ENCODE measurements at regions not wholly inside any gene's neighbourhood (a gene's known extent, or its start where the extent isn't known, plus 50 kb on each side); places are given as distances from the start of the nearest gene placed in this dataset.

GRCh38 chr2:104358122-104358521, 495.8 kb upstream of the POU3F3 start:
- DNase-seq (ENCODE audit: low spot score) = no peak

GRCh38 chr2:104361414-104361813, 492.5 kb upstream of the POU3F3 start:
- no peaks in the 10 kb centered on the region for H3K27me3 ChIP-seq (replicated peaks; ENCODE audit: insufficient read depth)
- no peak for TF ChIP-seq CTCF (IDR thresholded peaks at IDR 0.05)

More at GRCh38 chr2:104358122-104358521, 495.8 kb upstream of the POU3F3 start:
- no peaks in the 10 kb centered on the region for H3K9me3 ChIP-seq
- H3K27ac ChIP-seq = no peak overlapping the region
- H3K4me1 ChIP-seq (ENCODE audit: control insufficient read depth in 1 of 2, low read depth in 2 of 2) = no peaks in the 10 kb centered on the region
- H3K4me3 ChIP-seq = no peak overlapping the region
- no peaks in the 10 kb centered on the region for H3K36me3 ChIP-seq
- H3K27me3 ChIP-seq (replicated peaks; ENCODE audit: insufficient read depth) = no peaks in the 10 kb centered on the region
- ATAC-seq (ENCODE audit: insufficient number of reproducible peaks, low FRiP score, low read depth) = no peak
- no peak for TF ChIP-seq CTCF (IDR thresholded peaks at IDR 0.05)

GRCh38 chr2:104368089-104368488, 485.8 kb upstream of the POU3F3 start:
- Histone ChIP-seq H3K36me3 (no peaks in the 10 kb centered on the region), H3K4me3 (no peak overlapping the region), H3K9me3 (no peaks in the 10 kb centered on the region), H3K27ac (no peak overlapping the region), H3K27me3 (replicated peaks; ENCODE audit: insufficient read depth) (no peaks in the 10 kb centered on the region), H3K4me1 (ENCODE audit: control insufficient read depth in 1 of 2, low read depth in 2 of 2) (no peaks in the 10 kb centered on the region)
- ATAC-seq (ENCODE audit: insufficient number of reproducible peaks, low FRiP score, low read depth) (no peak), DNase-seq (ENCODE audit: low spot score) (no peak)
- no peak for TF ChIP-seq CTCF (IDR thresholded peaks at IDR 0.05)

More at GRCh38 chr2:104361414-104361813, 492.5 kb upstream of the POU3F3 start:
- no peak for DNase-seq (ENCODE audit: low spot score)
- ATAC-seq (ENCODE audit: insufficient number of reproducible peaks, low FRiP score, low read depth) = no peak
- H3K4me3 ChIP-seq = no peak overlapping the region
- no peaks in the 10 kb centered on the region for H3K4me1 ChIP-seq (ENCODE audit: control insufficient read depth in 1 of 2, low read depth in 2 of 2)
- H3K27ac ChIP-seq = no peak overlapping the region
- no peaks in the 10 kb centered on the region for H3K9me3 ChIP-seq
- no peaks in the 10 kb centered on the region for H3K36me3 ChIP-seq

GRCh38 chr2:104371087-104371781, 482.7 kb upstream of the POU3F3 start:
- Histone ChIP-seq H3K27me3 (replicated peaks; ENCODE audit: insufficient read depth) (no peaks in the 10 kb centered on the region), H3K27ac (no peak overlapping the region), H3K4me1 (ENCODE audit: control insufficient read depth in 1 of 2, low read depth in 2 of 2) (no peaks in the 10 kb centered on the region), H3K4me3 (no peak overlapping the region), H3K9me3 (no peaks in the 10 kb centered on the region), H3K36me3 (no peaks in the 10 kb centered on the region)
- no peak for DNase-seq (ENCODE audit: low spot score)
- no peak for ATAC-seq (ENCODE audit: insufficient number of reproducible peaks, low FRiP score, low read depth)
- no peak for TF ChIP-seq CTCF (IDR thresholded peaks at IDR 0.05)

GRCh38 chr2:104375206-104375605, 478.7 kb upstream of the POU3F3 start:
- Histone ChIP-seq H3K27ac (no peak overlapping the region), H3K4me3 (no peak overlapping the region), H3K9me3 (no peaks in the 10 kb centered on the region), H3K36me3 (no peaks in the 10 kb centered on the region), H3K4me1 (ENCODE audit: control insufficient read depth in 1 of 2, low read depth in 2 of 2) (no peaks in the 10 kb centered on the region), H3K27me3 (replicated peaks; ENCODE audit: insufficient read depth) (no peaks in the 10 kb centered on the region)
- ATAC-seq (ENCODE audit: insufficient number of reproducible peaks, low FRiP score, low read depth) (no peak), DNase-seq (ENCODE audit: low spot score) (no peak)
- TF ChIP-seq CTCF (IDR thresholded peaks at IDR 0.05) = no peak

All from thoracic aorta (tissue), 2 donors.